H1 (cell line): ENCODE measurements at regions not wholly inside any gene's neighbourhood (a gene's known extent, or its start where the extent isn't known, plus 50 kb on each side); places are given as distances from the start of the nearest gene placed in this dataset.

Experiments
- CTCF ChIA-PET: fragments of 300-600 bp; sonication (Branson Sonifier 250); formaldehyde crosslinking; loops from one replicate; lab custom pipeline; 2021; ENCODE audit not compliant: partially characterized antibody; lab: Charles Lee
- POLR2A ChIA-PET: fragments of 300-600 bp; sonication (Branson Sonifier 250); formaldehyde crosslinking; loops from one replicate; lab custom pipeline; 2021; ENCODE audit warnings: inconsistent platforms; ENCODE audit not compliant: partially characterized antibody; lab: Charles Lee
- DNase-seq, 2 experiments: peaks; one replicate each; pipeline versions ENCODE4 v3.0.0 to v3.0.0-alpha.2; 2010 to 2022; ENCODE audit warnings: low spot score in 2 of 2, low read depth in 1 of 2, mixed read lengths in 1 of 2
- FAIRE-seq: peaks from 2 replicates; lab custom pipeline; 2011; peaks lifted over from hg19 to GRCh38; lab: Jason Lieb, UNC
- H2AFZ ChIP-seq: 2 replicates; pipeline ENCODE4 v1.8.1; 2012; ENCODE audit warnings: low read length, inconsistent platforms
- H2AK5ac ChIP-seq: 2 replicates; pipeline ENCODE4 v1.6.1; 2013; ENCODE audit warnings: low read depth, low read length
- H2BK120ac ChIP-seq: replicated peaks from 2 replicates; pipeline ENCODE3; 2013; ENCODE audit warnings: low read depth, low read length, inconsistent platforms
- H2BK12ac ChIP-seq: 2 replicates; pipeline ENCODE4 v1.6.1; 2013; ENCODE audit warnings: low read depth, low read length
- H2BK15ac ChIP-seq: 2 replicates; pipeline ENCODE4 v1.6.1; 2013; ENCODE audit warnings: low read length
- H2BK20ac ChIP-seq: 2 replicates; pipeline ENCODE4 v1.6.1; 2013; ENCODE audit warnings: low read length
- H2BK5ac ChIP-seq: 2 replicates; pipeline ENCODE4 v1.6.1; 2013; ENCODE audit warnings: low read depth, low read length
- H3K14ac ChIP-seq: 2 replicates; pipeline ENCODE4 v1.6.1; 2013; ENCODE audit warnings: inconsistent platforms; ENCODE audit not compliant: insufficient read length
- H3K18ac ChIP-seq: 2 replicates; pipeline ENCODE4 v1.6.1; 2013; ENCODE audit warnings: low read length; ENCODE audit errors: extremely low read depth
- H3K23ac ChIP-seq: 2 replicates; pipeline ENCODE4 v1.6.1; 2013; ENCODE audit warnings: inconsistent platforms; ENCODE audit not compliant: insufficient read length
- H3K23me2 ChIP-seq: 2 replicates; pipeline ENCODE4 v1.6.1; 2013; ENCODE audit warnings: low read depth, low read length
- H3K27ac ChIP-seq: 2 replicates; pipeline ENCODE4 v1.6.1; 2011; ENCODE audit warnings: low read depth, low read length, inconsistent platforms
- H3K27me3 ChIP-seq, 4 experiments: replicated peaks in 1 of 4; 1 replicate in 1 of 4; 2 replicates in 3 of 4; pipeline versions ENCODE4 v1.6.1 to v1.8.1; 2011 to 2013; ENCODE audit warnings: low read length in 3 of 4, mild to moderate bottlenecking in 3 of 4, inconsistent platforms in 2 of 4, mixed read lengths in 2 of 4, moderate library complexity in 1 of 4; ENCODE audit not compliant: control insufficient read depth in 3 of 4, insufficient read depth in 3 of 4; ENCODE audit errors: extremely low read depth in 1 of 4
- H3K36me3 ChIP-seq, 4 experiments: 2 replicates each; pipeline versions ENCODE4 v1.6.1 to v1.8.1; 2011 to 2013; ENCODE audit warnings: mild to moderate bottlenecking in 4 of 4, low read length in 3 of 4, moderate library complexity in 2 of 4, control low read depth in 1 of 4, inconsistent platforms in 1 of 4; ENCODE audit not compliant: insufficient read depth in 4 of 4, control insufficient read depth in 2 of 4
- H3K4ac ChIP-seq: replicated peaks from 2 replicates; pipeline ENCODE3; 2013; ENCODE audit warnings: low read length, low read depth, mixed read lengths, inconsistent platforms; ENCODE audit not compliant: insufficient read length
- H3K4me1 ChIP-seq, 4 experiments: replicated peaks in 1 of 4; 1 replicate in 1 of 4; 2 replicates in 3 of 4; pipeline versions ENCODE4 v1.6.1 to v1.8.1; 2011 to 2013; ENCODE audit warnings: low read length in 3 of 4, inconsistent platforms in 2 of 4, mixed read lengths in 1 of 4; ENCODE audit not compliant: insufficient read depth in 4 of 4, control insufficient read depth in 3 of 4
- H3K4me2 ChIP-seq, 2 experiments: 2 replicates each; pipeline versions ENCODE4 v1.6.1 to v1.8.1; 2011 to 2013; ENCODE audit warnings: low read depth in 2 of 2, low read length in 2 of 2, control low read depth in 1 of 2, inconsistent platforms in 1 of 2, mild to moderate bottlenecking in 1 of 2; ENCODE audit not compliant: insufficient read depth in 1 of 2
- H3K4me3 ChIP-seq, 4 experiments: fragments of 200-600, 300-600 bp in 1 of 4; sonication (generic), shearing (Covaris generic), sonication (Bioruptor Twin) in 1 of 4; 2 replicates each; pipeline versions ENCODE4 v1.5.1 to v1.8.1; 2011 to 2016; ENCODE audit warnings: low read length in 4 of 4, low read depth in 3 of 4, control low read depth in 2 of 4, inconsistent platforms in 2 of 4, mild to moderate bottlenecking in 2 of 4, mixed read lengths in 1 of 4, moderate library complexity in 1 of 4; ENCODE audit not compliant: insufficient read depth in 2 of 4; ENCODE audit errors: extremely low read depth in 1 of 4
- H3K56ac ChIP-seq: replicated peaks from 2 replicates; pipeline ENCODE3; 2013; ENCODE audit warnings: low read depth, mild to moderate bottlenecking, mixed read lengths, low read length, inconsistent platforms; ENCODE audit not compliant: insufficient read length
- H3K79me1 ChIP-seq: 2 replicates; pipeline ENCODE4 v1.6.1; 2013; ENCODE audit warnings: low read depth, low read length, control low read depth
- H3K79me2 ChIP-seq, 2 experiments: 2 replicates each; pipeline versions ENCODE4 v1.6.1 to v1.8.1; 2012 to 2013; ENCODE audit warnings: low read length in 2 of 2, mild to moderate bottlenecking in 2 of 2, inconsistent platforms in 1 of 2; ENCODE audit not compliant: insufficient read depth in 2 of 2, control insufficient read depth in 1 of 2
- H3K9ac ChIP-seq, 4 experiments: replicated peaks in 1 of 4; 1 replicate in 1 of 4; 2 replicates in 3 of 4; pipeline versions ENCODE4 v1.6.1 to v1.8.1; 2011 to 2013; ENCODE audit warnings: low read depth in 3 of 4, low read length in 3 of 4, control low read depth in 2 of 4, mild to moderate bottlenecking in 2 of 4, moderate library complexity in 2 of 4, inconsistent platforms in 1 of 4; ENCODE audit errors: extremely low read depth in 1 of 4
- H3K9me3 ChIP-seq, 2 experiments: 2 replicates each; pipeline versions ENCODE4 v1.6.1 to v1.8.1; 2012 to 2013; ENCODE audit warnings: mild to moderate bottlenecking in 2 of 2, moderate library complexity in 2 of 2, control low read depth in 1 of 2, inconsistent platforms in 1 of 2, low read depth in 1 of 2, low read length in 1 of 2, mixed read lengths in 1 of 2; ENCODE audit not compliant: insufficient read depth in 2 of 2
- H4K20me1 ChIP-seq, 2 experiments: replicated peaks in 1 of 2; 2 replicates each; pipeline versions ENCODE3 to v1.8.1; 2011 to 2013; ENCODE audit warnings: inconsistent platforms in 2 of 2, low read length in 2 of 2, mild to moderate bottlenecking in 1 of 2; ENCODE audit not compliant: insufficient read depth in 2 of 2, control insufficient read depth in 1 of 2
- H4K5ac ChIP-seq: 2 replicates; pipeline ENCODE4 v1.6.1; 2013; ENCODE audit warnings: low read length, low read depth, mixed read lengths, inconsistent platforms; ENCODE audit not compliant: insufficient read length
- H4K8ac ChIP-seq: 2 replicates; pipeline ENCODE4 v1.8.0; 2013; ENCODE audit warnings: mild to moderate bottlenecking, moderate library complexity, low read length, inconsistent platforms; ENCODE audit not compliant: insufficient read depth; ENCODE audit errors: extremely low read depth
- H4K91ac ChIP-seq: replicated peaks from 2 replicates; pipeline ENCODE3; 2013; ENCODE audit warnings: low read length, mixed read lengths, inconsistent platforms; ENCODE audit not compliant: insufficient read length
- CBX5 ChIP-seq: fragments of 300-800, 300-1000 bp; sonication (generic); IDR thresholded peaks from 2 replicates; pipeline ENCODE4 v1.7.1; 2016; ENCODE audit warnings: antibody characterized with exemption, low read length, low read depth
- GABPA ChIP-seq: IDR thresholded peaks from 2 replicates; pipeline ENCODE4 v1.6.1; 2011; ENCODE audit warnings: mild to moderate bottlenecking, low read length, moderate library complexity, borderline replicate concordance; ENCODE audit not compliant: insufficient read depth
- JUND ChIP-seq: IDR thresholded peaks from 2 replicates; pipeline ENCODE4 v1.6.1; 2011; ENCODE audit warnings: mild to moderate bottlenecking, improper control_type of control experiment, low read length
- TEAD4 ChIP-seq: IDR thresholded peaks from 2 replicates; pipeline ENCODE4 v1.6.1; 2012; ENCODE audit warnings: low read depth, low read length, inconsistent platforms, mixed read lengths
- WGBS, 2 experiments: shearing (Covaris generic) in 1 of 2; methylation state at CpG; one replicate each; pipeline versions ENCODE4 v1.1.6 to v1.1.7; 2013 to 2015; ENCODE audit warnings: low lambda C conversion rate in 2 of 2, mixed read lengths in 2 of 2, inconsistent platforms in 1 of 2, low coverage in 1 of 2, missing lambda C conversion rate in 1 of 2; ENCODE audit not compliant: insufficient replicate concordance in 2 of 2, insufficient coverage in 1 of 2, insufficient read length in 1 of 2; ENCODE audit errors: extremely low coverage in 1 of 2, missing lambda C conversion rate in 1 of 2; 5-methylcytosine and 5-hydroxymethylcytosine counted together

- POLR2A ChIA-PET: no interaction called here
- WGBS, 2 experiments: 85% methylated on average over 2 of the region's 2 CpGs; no CpG with 5 or more reads in 1 of the 2 experiments
These were observed 123.7 kb upstream of the TNC start for GRCh38 chr9:115241641-115242040.

More at GRCh38 chr9:115241641-115242040, 123.7 kb upstream of the TNC start:
- H3K18ac ChIP-seq: no peak overlapping the region
- H3K4me1 ChIP-seq: no peaks in the 10 kb centered on the region
- no peaks in the 10 kb centered on the region for H3K79me1 ChIP-seq
- H3K4me2 ChIP-seq: no peak overlapping the region
- H2AFZ ChIP-seq: no peak overlapping the region
- DNase-seq: no peak
- no peak overlapping the region for H2BK20ac ChIP-seq
- no peaks in the 10 kb centered on the region for H3K9me3 ChIP-seq
- H4K20me1 ChIP-seq: no peaks in the 10 kb centered on the region
- H3K27me3 ChIP-seq: peaks cover 0 to 2% (median 0%) of the 10 kb centered on the region in 4 experiments; a peak in 1 of 7 replicates
- no peak overlapping the region for H4K8ac ChIP-seq
- CTCF ChIA-PET: interaction anchor here (1.0 kb wide), 1 partner anchor 15 kb away, joined by 3 read pairs; no protein-coding TSS in a partner anchor
- H2BK12ac ChIP-seq: no peak overlapping the region
- no peak for FAIRE-seq
- TF ChIP-seq CBX5: no peak
- no peak for TF ChIP-seq JUND
- TF ChIP-seq GABPA: no peak
- TF ChIP-seq TEAD4: no peak
- H3K4me3 ChIP-seq: no peak overlapping the region
- no peak overlapping the region for H3K9ac ChIP-seq
- H4K5ac ChIP-seq: no peak overlapping the region
- no peak overlapping the region for H2AK5ac ChIP-seq
- no peak overlapping the region for H2BK5ac ChIP-seq
- no peak overlapping the region for H3K14ac ChIP-seq
- no peak overlapping the region for H3K23ac ChIP-seq
- H3K23me2 ChIP-seq: no peaks in the 10 kb centered on the region
- H2BK120ac ChIP-seq: no peak overlapping the region
- H3K79me2 ChIP-seq: no peaks in the 10 kb centered on the region
- H2BK15ac ChIP-seq: no peak overlapping the region
- no peaks in the 10 kb centered on the region for H3K36me3 ChIP-seq
- H3K27ac ChIP-seq: no peak overlapping the region
- H3K4ac ChIP-seq: no peak overlapping the region
- H3K56ac ChIP-seq: no peak overlapping the region
- no peak overlapping the region for H4K91ac ChIP-seq
